Panc1 (cell line): ENCODE measurements at regions not wholly inside any gene's neighbourhood (a gene's known extent, or its start where the extent isn't known, plus 50 kb on each side); places are given as distances from the start of the nearest gene placed in this dataset.

Experiments used
- ATAC-seq: fragments of 200-7000 bp; cut with Tn5 transposase; 2 replicates; pipeline ENCODE4 v1.9.1; 2020; ENCODE audit warnings: mild to moderate bottlenecking, moderate library complexity
- BruUV-seq: library from RNA; stranded (reverse); fragments of 400-500 nt; replicated peaks from 2 replicates; lab custom pipeline; 2021; lab: Mats Ljungman, UMichigan
- CTCF ChIA-PET: fragments of 300-600 bp; sonication (Branson Sonifier 250); formaldehyde crosslinking; loops from one replicate; lab custom pipeline; 2022; ENCODE audit warnings: antibody characterized with exemption; lab: Charles Lee
- POLR2A ChIA-PET: fragments of 300-600 bp; sonication (Branson Sonifier 250); formaldehyde crosslinking; loops from one replicate; lab custom pipeline; 2022; ENCODE audit warnings: antibody characterized with exemption; lab: Charles Lee
- DNase-seq: peaks from one replicate; pipeline ENCODE4 v3.0.0-alpha.2; 2010; ENCODE audit warnings: low read depth, low spot score
- H3K27ac ChIP-seq: 2 replicates; pipeline ENCODE4 v1.5.1; 2011; ENCODE audit warnings: mild to moderate bottlenecking, low read length, inconsistent platforms
- H3K27me3 ChIP-seq: fragments of 200-500 bp; sonication (Bioruptor generic); 2 replicates; pipeline ENCODE4 v1.6.0; 2014; ENCODE audit warnings: low read length, inconsistent platforms; ENCODE audit not compliant: control insufficient read depth, insufficient read depth
- H3K36me3 ChIP-seq: fragments of 200-500 bp; sonication (Bioruptor generic); 2 replicates; pipeline ENCODE4 v1.5.1; 2014; ENCODE audit warnings: inconsistent platforms, mild to moderate bottlenecking, low read length, moderate library complexity; ENCODE audit not compliant: control insufficient read depth, insufficient read depth
- H3K4me1 ChIP-seq: 2 replicates; pipeline ENCODE4 v1.5.1; 2011; ENCODE audit warnings: inconsistent platforms, mild to moderate bottlenecking, low read length, moderate library complexity; ENCODE audit not compliant: control insufficient read depth, insufficient read depth
- H3K4me3 ChIP-seq, 2 experiments: 2 replicates each; pipeline ENCODE4 v1.5.1; 2011 to 2012; ENCODE audit warnings: low read depth in 2 of 2, low read length in 2 of 2, mild to moderate bottlenecking in 2 of 2, inconsistent platforms in 1 of 2, moderate library complexity in 1 of 2
- H3K9me3 ChIP-seq: fragments of 200-500 bp; sonication (Bioruptor generic); 2 replicates; pipeline ENCODE4 v1.5.1; 2014; ENCODE audit warnings: low read depth, mild to moderate bottlenecking, inconsistent platforms, low read length, moderate library complexity; ENCODE audit not compliant: control insufficient read depth, insufficient read depth
- CTCF ChIP-seq: fragments of 450-650 bp; IDR thresholded peaks from 2 replicates; pipeline ENCODE4 v1.5.1; 2017; ENCODE audit warnings: mild to moderate bottlenecking
- POLR2AphosphoS5 ChIP-seq: IDR thresholded peaks from 2 replicates; pipeline ENCODE4 v1.6.1; 2012; ENCODE audit warnings: mild to moderate bottlenecking, low read depth, low read length, moderate library complexity
- REST ChIP-seq, 2 experiments: IDR thresholded peaks; 2 replicates each; pipeline ENCODE4 v1.6.1; 2011 to 2012; ENCODE audit warnings: low read depth in 2 of 2, control low read depth in 1 of 2, low read length in 1 of 2, mild to moderate bottlenecking in 1 of 2, moderate library complexity in 1 of 2; ENCODE audit not compliant: insufficient read depth in 1 of 2
- SIN3A ChIP-seq: IDR thresholded peaks from 2 replicates; pipeline ENCODE4 v1.6.1; 2012; ENCODE audit warnings: low read depth, mild to moderate bottlenecking, low read length, moderate library complexity, borderline replicate concordance; ENCODE audit not compliant: insufficient read depth
- TCF7L2 ChIP-seq: IDR thresholded peaks from 2 replicates; pipeline ENCODE4 v1.6.1; 2011; ENCODE audit warnings: mild to moderate bottlenecking, low read depth, low read length, inconsistent platforms
- in situ Hi-C: cut with HindIII; loops from 2 replicates; pipeline ENCODE4 v1.10.0; 2016; ENCODE audit warnings: low sequenced_read_pairs, low pct_unique_long_range_greater_than_20kb
- intact Hi-C: fragments of 100-400 bp; cut with micrococcal nuclease; formaldehyde crosslinking; loops from one replicate; pipeline ENCODE4 v1.10.0; 2022; ENCODE audit not compliant: unreplicated experiment

- Histone ChIP-seq H3K36me3 (no peaks in the 10 kb centered on the region), H3K27ac (no peak overlapping the region), H3K27me3 (no peaks in the 10 kb centered on the region), H3K4me3 (no peak overlapping the region), H3K4me1 (no peaks in the 10 kb centered on the region), H3K9me3 (no peaks in the 10 kb centered on the region)
- ChIA-PET POLR2A (no interaction called here), CTCF (no interaction called here)
- no peak for DNase-seq
- in situ Hi-C loops = no loop called here
- BruUV-seq = no TSS peak
- intact Hi-C loops = no loop called here
- ATAC-seq = no peak
- TF ChIP-seq POLR2AphosphoS5 (no peak), TCF7L2 (no peak), CTCF (no peak), SIN3A (no peak)
Observed at GRCh38 chr12:41772478-41772877, 372.2 kb downstream of the GXYLT1 start.

- no peaks in the 10 kb centered on the region for H3K27me3 ChIP-seq
- no peaks in the 10 kb centered on the region for H3K9me3 ChIP-seq
- ChIA-PET CTCF (no interaction called here), POLR2A (no interaction called here)
- BruUV-seq = no TSS peak
- in situ Hi-C loops = no loop called here
- TF ChIP-seq TCF7L2 (no peak), SIN3A (no peak), REST (IDR thresholded peaks at IDR 0.05; ENCODE audit: insufficient read depth in 1 of 2, low read depth in 2 of 2, low read length in 1 of 2) (no peak), CTCF (no peak), POLR2AphosphoS5 (no peak)
- H3K4me1 ChIP-seq = no peaks in the 10 kb centered on the region
- H3K36me3 ChIP-seq = no peaks in the 10 kb centered on the region
- no peak overlapping the region for H3K4me3 ChIP-seq
- no peak for DNase-seq
- H3K27ac ChIP-seq = no peak overlapping the region
- no peak for ATAC-seq
- intact Hi-C loops = no loop called here
Observed at GRCh38 chr12:41769810-41770209, 374.9 kb downstream of the GXYLT1 start.
